Stomach (tissue), 8 donors: ENCODE measurements at regions not wholly inside any gene's neighbourhood (a gene's known extent, or its start where the extent isn't known, plus 50 kb on each side); places are given as distances from the start of the nearest gene placed in this dataset.
A peak's percentile ranks its signal among the peaks of the same experiment; 100 is the strongest.

Experiments used
- DNase-seq, 2 donors: peaks; one replicate each; pipeline versions ENCODE4 v3.0.0 to v3.0.0-alpha.2; 2013 to 2019
- H3K27ac ChIP-seq, 5 donors: fragments of 200-600 bp in 4 of 5; sonication (generic) in 4 of 5; one replicate each; pipeline ENCODE4 v1.5.1; 2013 to 2019; ENCODE audit warnings: mild to moderate bottlenecking in 1 of 5, moderate library complexity in 1 of 5
- H3K27me3 ChIP-seq, 3 donors: fragments of 200-600 bp; sonication (generic); one replicate each; pipeline ENCODE4 v1.5.1; 2017 to 2019; ENCODE audit warnings: mixed run types in 1 of 3
- H3K36me3 ChIP-seq, 4 donors: fragments of 200-600 bp; sonication (generic); 1 replicate in 3 of 4; 2 replicates in 1 of 4; pipeline ENCODE4 v1.5.1; 2016 to 2019
- H3K4me1 ChIP-seq, 4 donors: fragments of 200-600 bp; sonication (generic); one replicate each; pipeline ENCODE4 v1.5.1; 2016 to 2019
- H3K4me3 ChIP-seq, 4 donors: fragments of 200-600 bp; sonication (generic) in 3 of 4; one replicate each; pipeline ENCODE4 v1.5.1; 2016 to 2019; ENCODE audit warnings: mild to moderate bottlenecking in 1 of 4
- H3K9me3 ChIP-seq, 4 donors: fragments of 200-600 bp; sonication (generic); one replicate each; pipeline ENCODE4 v1.5.1; 2016 to 2019
- CTCF ChIP-seq, 7 experiments: fragments of 450-650 bp in 4 of 7; fragments of 200-600 bp in 3 of 7; sonication (generic) in 3 of 7; IDR thresholded peaks; one replicate each; pipeline ENCODE4 v1.5.1; 2016 to 2019; ENCODE audit warnings: antibody characterized with exemption in 7 of 7, control low read depth in 2 of 7, mild to moderate bottlenecking in 1 of 7
- EP300 ChIP-seq: sonication (generic); formaldehyde crosslinking; IDR thresholded peaks from one replicate; pipeline ENCODE4 v1.6.1; 2017; ENCODE audit warnings: antibody characterized with exemption
- POLR2A ChIP-seq, 4 donors: fragments of 450-650 bp; IDR thresholded peaks; one replicate each; pipeline ENCODE4 v1.6.1; 2016; ENCODE audit warnings: antibody characterized with exemption in 4 of 4, control low read depth in 2 of 4, mild to moderate bottlenecking in 1 of 4, moderate library complexity in 1 of 4
- POLR2AphosphoS5 ChIP-seq, 3 donors: sonication (generic); formaldehyde crosslinking; IDR thresholded peaks; one replicate each; pipeline ENCODE4 v1.6.1; 2016; ENCODE audit warnings: antibody characterized with exemption in 3 of 3
- WGBS, 5 donors: extraction: QIAGEN DNeasy Blood & Tissue Kit in 3 of 5; methylation state at CpG; one replicate each; pipeline versions ENCODE4 v1.1.5 to v1.1.7; 2013 to 2018; 5-methylcytosine and 5-hydroxymethylcytosine counted together
- intact Hi-C: fragments of 100-400 bp; cut with DNase I; formaldehyde crosslinking; loops from one replicate; pipeline ENCODE4 v1.15.1; 2023; ENCODE audit warnings: low total_unique reads
- donor health status: healthy with polysubstance abuse.
- donor health status: Bipolar disorder and iron deficiency.
- donor health status: healthy.

DNA sequence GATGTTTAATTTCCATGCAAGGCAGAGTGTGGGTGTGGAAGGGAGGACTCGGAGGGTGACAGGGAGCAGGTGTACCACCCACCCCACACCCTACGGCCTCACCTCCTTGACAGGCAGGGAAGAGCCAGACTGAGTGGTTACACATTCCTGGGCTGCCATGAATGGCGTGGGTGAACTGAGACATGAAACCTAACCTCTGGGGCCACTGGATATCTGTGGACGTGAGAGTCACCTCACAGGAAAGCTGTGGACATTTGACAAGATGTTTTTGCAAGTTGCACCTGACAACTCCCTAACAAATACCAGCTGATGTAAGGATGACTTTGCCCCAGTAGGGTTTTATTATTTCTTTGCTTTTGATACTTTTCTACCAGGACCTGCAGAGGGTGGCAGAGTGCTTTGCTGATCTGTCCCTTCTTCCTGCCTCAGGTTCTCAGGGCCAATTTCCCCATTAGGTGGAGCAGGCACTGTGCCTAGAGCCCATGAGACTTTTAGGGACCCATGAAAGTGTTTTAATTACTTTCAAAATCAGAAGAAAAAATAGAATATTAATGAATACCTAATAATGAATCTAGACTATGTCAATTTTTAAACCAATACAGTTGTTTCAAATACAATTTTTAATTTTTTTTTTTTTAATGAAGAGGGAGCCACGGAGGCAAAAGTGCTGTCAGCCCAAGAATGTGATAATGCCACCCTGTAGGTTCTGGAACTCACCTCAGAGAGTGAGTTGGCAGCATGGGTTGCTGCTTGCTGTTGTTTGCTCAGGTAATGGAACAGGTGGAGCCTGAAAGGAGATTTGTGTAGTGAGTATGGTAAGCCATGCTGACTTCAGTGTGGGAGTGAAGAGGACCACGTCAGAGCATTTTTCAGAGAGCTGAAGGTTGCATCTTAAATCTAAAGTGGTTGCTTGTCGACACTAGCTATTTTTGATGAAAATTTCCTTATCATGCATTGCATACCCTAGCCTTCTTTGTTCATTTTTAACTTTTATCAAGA, 58.0 kb upstream of the CYSLTR2 start:
- DNase-seq, result peak; percentile 63 to 91
- peak overlapping the region in 2 of 5 donors; percentile 43 to 53 for H3K27ac ChIP-seq
- TF ChIP-seq CTCF (IDR thresholded peaks at IDR 0.05) (peak in 5 of 7 experiments; percentile 22 to 79 (median 56)), EP300 (no peak)
- peaks cover 3 to 25% (median 15%) of the 10 kb centered on the region in 4 donors for H3K4me1 ChIP-seq
- WGBS, 5 donors, result 43 to 58% (median 56%) methylated on average over 7 of the region's 7 CpGs
- no peaks in the 10 kb centered on the region for H3K27me3 ChIP-seq
- no peaks in the 10 kb centered on the region for H3K36me3 ChIP-seq
- no peaks in the 10 kb centered on the region for H3K9me3 ChIP-seq
- H3K4me3 ChIP-seq, result no peak overlapping the region
- intact Hi-C loops, result no loop called here

DNA sequence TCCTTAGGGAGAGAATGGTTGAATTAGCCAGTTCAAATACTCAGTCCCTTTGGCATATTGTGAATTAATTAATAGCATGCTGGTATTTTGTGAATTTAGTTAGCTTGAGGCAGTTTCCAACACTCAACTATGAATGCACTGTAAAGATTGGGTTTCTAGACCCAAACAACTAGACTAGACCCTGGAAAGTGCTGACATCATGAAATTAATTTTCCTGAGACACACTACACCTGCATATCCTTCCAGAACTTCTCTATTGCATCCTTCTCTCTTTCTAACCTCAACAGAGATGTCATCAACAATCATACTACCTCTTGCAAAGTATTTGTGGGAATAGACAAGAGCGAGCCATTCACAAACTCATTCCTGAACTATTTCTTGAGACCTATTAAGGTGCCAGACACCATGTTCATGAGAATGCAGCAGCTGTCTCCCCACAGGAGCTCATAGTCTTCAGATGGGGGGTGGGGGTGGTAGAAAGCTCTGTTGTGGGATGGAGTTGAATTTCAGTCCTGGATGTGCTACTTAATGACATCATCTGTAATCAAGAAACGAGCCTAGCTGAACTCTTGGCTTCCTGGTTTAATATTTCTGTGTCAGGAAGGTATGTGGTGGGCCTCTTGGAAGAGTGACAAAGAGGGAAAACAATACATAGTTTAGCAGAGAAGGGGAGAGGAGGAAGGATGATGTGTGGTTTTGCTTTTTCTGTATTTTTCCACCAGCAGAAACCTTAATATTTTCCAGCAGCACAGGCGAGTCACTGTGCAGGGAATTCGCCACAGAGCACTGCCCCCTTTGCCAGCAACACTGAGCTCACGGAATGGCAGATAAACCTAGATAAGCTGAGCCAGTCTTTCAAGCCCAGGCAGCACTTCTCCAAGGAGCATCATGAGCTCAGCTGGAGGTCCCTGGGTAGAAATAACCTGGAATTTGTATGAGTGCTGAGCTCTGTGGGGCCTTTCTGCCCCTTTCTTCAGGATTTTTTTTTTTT, 53.1 kb upstream of the CYSLTR2 start:
- intact Hi-C loops, result loop anchor here (10.0 kb wide), 1 partner anchor 164 kb away; no protein-coding TSS in a partner anchor
- TF ChIP-seq EP300 (no peak), CTCF (IDR thresholded peaks at IDR 0.05) (no peak), POLR2AphosphoS5 (IDR thresholded peaks at IDR 0.05) (no peak), POLR2A (IDR thresholded peaks at IDR 0.05) (no peak)
- Histone ChIP-seq H3K27me3 (no peaks in the 10 kb centered on the region), H3K36me3 (no peaks in the 10 kb centered on the region), H3K27ac (no peak overlapping the region), H3K4me1 (peaks cover 4 to 7% (median 6%) of the 10 kb centered on the region in 4 donors), H3K9me3 (peaks cover 0 to 3% (median 1%) of the 10 kb centered on the region in 4 donors), H3K4me3 (no peak overlapping the region)
- peak in 1 of 2 donors; percentile 60 for DNase-seq
- 30 to 43% (median 33%) methylated on average over 5 of the region's 5 CpGs for WGBS, 5 donors

DNA sequence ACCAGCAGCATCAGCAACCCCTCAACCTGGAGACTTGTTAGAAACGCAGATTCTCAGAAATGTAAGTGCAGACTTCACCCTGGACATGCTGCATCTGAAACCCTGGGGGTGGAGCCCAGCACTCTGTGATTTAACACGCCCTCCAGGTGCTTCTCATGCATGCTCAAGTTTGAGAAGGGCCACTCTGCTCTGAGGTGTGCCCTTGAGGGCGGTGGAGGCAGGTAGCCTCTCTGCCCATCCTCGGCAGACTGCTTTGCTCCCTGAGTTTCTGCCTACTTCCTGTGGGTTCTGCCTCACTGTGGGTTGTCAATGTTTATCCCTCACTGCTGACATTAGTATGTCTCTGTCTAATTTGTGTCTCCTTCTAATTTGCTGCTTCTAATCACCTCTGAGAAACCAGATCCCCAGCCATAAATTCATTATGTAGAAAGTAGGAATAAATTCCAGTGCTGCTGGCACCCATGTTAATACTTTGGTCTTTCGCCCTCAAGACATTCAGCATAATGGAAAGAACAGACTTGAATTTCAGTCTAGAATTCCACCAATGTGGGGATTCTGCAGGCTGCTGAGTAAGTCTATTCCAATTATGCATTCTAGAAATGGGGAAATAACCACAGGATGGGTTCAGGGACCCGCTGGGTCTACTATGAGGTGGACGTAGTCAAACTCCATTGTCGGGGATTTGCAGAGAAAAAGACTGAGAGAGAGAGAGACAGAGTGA, 51.3 kb upstream of the CYSLTR2 start:
- Histone ChIP-seq H3K9me3 (peaks cover 0 to 10% (median 6%) of the 10 kb centered on the region in 4 donors), H3K36me3 (no peaks in the 10 kb centered on the region)
- intact Hi-C loops, result loop anchor here (10.0 kb wide), 1 partner anchor 162 kb away; no protein-coding TSS in a partner anchor

More for the DNA sequence above, 51.3 kb upstream of the CYSLTR2 start:
- no peaks in the 10 kb centered on the region for H3K27me3 ChIP-seq
- TF ChIP-seq POLR2AphosphoS5 (IDR thresholded peaks at IDR 0.05) (no peak), POLR2A (IDR thresholded peaks at IDR 0.05) (no peak), EP300 (no peak), CTCF (IDR thresholded peaks at IDR 0.05) (no peak)
- peaks cover 0 to 7% (median 3%) of the 10 kb centered on the region in 4 donors for H3K4me1 ChIP-seq
- no peak for DNase-seq
- H3K4me3 ChIP-seq, result no peak overlapping the region
- WGBS, 5 donors, result 77 to 85% (median 83%) methylated on average over 8 of the region's 8 CpGs
- H3K27ac ChIP-seq, result no peak overlapping the region
